ENCODE measurements at regions not wholly inside any gene's neighbourhood (a gene's known extent, or its start where the extent isn't known, plus 50 kb on each side); places are given as distances from the start of the nearest gene placed in this dataset.

DNA sequence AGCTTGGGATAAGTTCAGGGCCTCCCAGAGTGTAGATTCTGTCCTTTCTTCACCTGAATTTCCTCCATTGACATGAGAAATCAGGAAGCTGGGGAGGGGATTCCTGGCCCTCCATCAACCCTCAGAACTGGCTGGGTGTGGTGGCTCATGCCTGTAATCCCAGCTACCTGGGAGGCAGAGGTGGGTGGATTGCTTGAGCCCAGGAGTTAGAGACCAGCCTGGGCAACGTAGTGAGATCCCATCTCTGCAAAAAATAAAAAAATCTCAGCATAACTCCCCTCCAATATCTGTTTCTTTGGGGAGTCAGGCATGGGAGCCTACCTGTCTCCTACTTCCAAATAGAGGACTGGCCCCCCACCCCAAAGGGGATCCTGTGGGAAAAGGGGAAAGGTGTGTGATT, 59.8 kb upstream of the TBX3 start:
- TF ChIP-seq, protein P1, sequence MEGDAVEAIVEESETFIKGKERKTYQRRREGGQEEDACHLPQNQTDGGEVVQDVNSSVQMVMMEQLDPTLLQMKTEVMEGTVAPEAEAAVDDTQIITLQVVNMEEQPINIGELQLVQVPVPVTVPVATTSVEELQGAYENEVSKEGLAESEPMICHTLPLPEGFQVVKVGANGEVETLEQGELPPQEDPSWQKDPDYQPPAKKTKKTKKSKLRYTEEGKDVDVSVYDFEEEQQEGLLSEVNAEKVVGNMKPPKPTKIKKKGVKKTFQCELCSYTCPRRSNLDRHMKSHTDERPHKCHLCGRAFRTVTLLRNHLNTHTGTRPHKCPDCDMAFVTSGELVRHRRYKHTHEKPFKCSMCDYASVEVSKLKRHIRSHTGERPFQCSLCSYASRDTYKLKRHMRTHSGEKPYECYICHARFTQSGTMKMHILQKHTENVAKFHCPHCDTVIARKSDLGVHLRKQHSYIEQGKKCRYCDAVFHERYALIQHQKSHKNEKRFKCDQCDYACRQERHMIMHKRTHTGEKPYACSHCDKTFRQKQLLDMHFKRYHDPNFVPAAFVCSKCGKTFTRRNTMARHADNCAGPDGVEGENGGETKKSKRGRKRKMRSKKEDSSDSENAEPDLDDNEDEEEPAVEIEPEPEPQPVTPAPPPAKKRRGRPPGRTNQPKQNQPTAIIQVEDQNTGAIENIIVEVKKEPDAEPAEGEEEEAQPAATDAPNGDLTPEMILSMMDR (IDR thresholded peaks at IDR 0.05): no peak
- TF ChIP-seq EZH2 (IDR thresholded peaks at IDR 0.05) (no peak), EZH2phosphoT487 (IDR thresholded peaks at IDR 0.05) (no peak)
